HCT116 (cell line): ENCODE measurements at regions not wholly inside any gene's neighbourhood (a gene's known extent, or its start where the extent isn't known, plus 50 kb on each side); places are given as distances from the start of the nearest gene placed in this dataset.

Source experiments
- ATAC-seq: fragments of 200-7000 bp; cut with Tn5 transposase; 2 replicates; pipeline ENCODE4 v1.9.1; 2020; ENCODE audit warnings: mild to moderate bottlenecking, moderate library complexity
- BruUV-seq: library from RNA; stranded (reverse); fragments of 400-500 nt; replicated peaks from 2 replicates; lab custom pipeline; 2021; lab: Mats Ljungman, UMichigan
- CTCF ChIA-PET: fragments of 300-600 bp; sonication (Branson Sonifier 250); formaldehyde crosslinking; loops from one replicate; lab custom pipeline; 2021; ENCODE audit warnings: antibody characterized with exemption; lab: Charles Lee
- POLR2A ChIA-PET: fragments of 300-600, 350-600 bp; sonication (Branson Sonifier 250); formaldehyde crosslinking; loops from one replicate; lab custom pipeline; 2021; ENCODE audit warnings: antibody characterized with exemption; lab: Charles Lee
- RAD21 ChIA-PET, 2 experiments: fragments of 300-600 bp; sonication (Branson Sonifier 250); formaldehyde crosslinking; loops; one replicate each; lab custom pipeline; 2023; ENCODE audit warnings: low total read pairs in 2 of 2; ENCODE audit not compliant: uncharacterized antibody in 2 of 2, unreplicated experiment in 2 of 2, low non-redundant PET in 1 of 2; lab: Charles Lee
- DNase-seq: peaks from one replicate; pipeline ENCODE4 v3.0.0-alpha.2; 2010; ENCODE audit warnings: low read depth, low spot score
- H2AFZ ChIP-seq: fragments of 200-600 bp; shearing (Covaris generic), sonication (generic); 2 replicates; pipeline ENCODE4 v1.6.1; 2017; ENCODE audit warnings: low read depth, mixed run types, mixed read lengths, antibody characterized with exemption, low read length; ENCODE audit not compliant: poor library complexity, severe bottlenecking
- H3K27ac ChIP-seq: 2 replicates; pipeline ENCODE4 v1.5.1; 2012; ENCODE audit warnings: low read depth, low read length
- H3K27me3 ChIP-seq: fragments of 200-600 bp; sonication (generic); 2 replicates; pipeline ENCODE4 v1.6.1; 2016; ENCODE audit warnings: mixed run types, low read length, mixed read lengths; ENCODE audit not compliant: insufficient read depth
- H3K36me3 ChIP-seq, 2 experiments: fragments of 200-500 bp in 1 of 2; fragments of 200-600 bp in 1 of 2; sonication (Bioruptor generic) in 1 of 2; sonication (generic) in 1 of 2; 2 replicates each; pipeline versions ENCODE4 v1.5.1 to v1.6.1; 2014 to 2016; ENCODE audit warnings: low read length in 2 of 2, inconsistent platforms in 1 of 2, mixed read lengths in 1 of 2, mixed run types in 1 of 2; ENCODE audit not compliant: insufficient read depth in 2 of 2, control insufficient read depth in 1 of 2
- H3K4me1 ChIP-seq, 2 experiments: fragments of 200-600 bp in 1 of 2; sonication (generic) in 1 of 2; 2 replicates each; pipeline versions ENCODE4 v1.5.1 to v1.6.1; 2012 to 2017; ENCODE audit warnings: low read length in 2 of 2, inconsistent platforms in 1 of 2, mild to moderate bottlenecking in 1 of 2, mixed read lengths in 1 of 2, mixed run types in 1 of 2, moderate library complexity in 1 of 2; ENCODE audit not compliant: insufficient read depth in 2 of 2, control insufficient read depth in 1 of 2
- H3K4me2 ChIP-seq: fragments of 200-600 bp; sonication (generic); 2 replicates; pipeline ENCODE4 v1.6.1; 2017; ENCODE audit warnings: mixed run types, low read length, mixed read lengths
- H3K4me3 ChIP-seq, 2 experiments: fragments of 200-600 bp in 1 of 2; sonication (generic) in 1 of 2; replicated peaks in 1 of 2; 2 replicates each; pipeline ENCODE4 v1.5.1; 2011 to 2016; ENCODE audit warnings: low read length in 2 of 2, control low read depth in 1 of 2, low read depth in 1 of 2, mild to moderate bottlenecking in 1 of 2, mixed read lengths in 1 of 2, mixed run types in 1 of 2
- H3K79me2 ChIP-seq: fragments of 200-600 bp; sonication (generic); 2 replicates; pipeline ENCODE4 v1.6.1; 2017; ENCODE audit warnings: mild to moderate bottlenecking, mixed run types, low read length, moderate library complexity, mixed read lengths; ENCODE audit not compliant: insufficient read depth
- H3K9ac ChIP-seq: fragments of 200-600 bp; sonication (generic); 2 replicates; pipeline ENCODE4 v1.6.1; 2016; ENCODE audit warnings: low read length, mixed read lengths
- H3K9me2 ChIP-seq: fragments of 200-600 bp; sonication (generic), shearing (Covaris generic); 2 replicates; pipeline ENCODE4 v1.6.1; 2017; ENCODE audit warnings: mixed run types, mild to moderate bottlenecking, moderate library complexity; ENCODE audit not compliant: insufficient read depth
- H3K9me3 ChIP-seq, 2 experiments: fragments of 200-500 bp in 1 of 2; fragments of 200-600 bp in 1 of 2; sonication (Bioruptor generic) in 1 of 2; sonication (generic) in 1 of 2; 2 replicates each; pipeline ENCODE4 v1.6.1; 2014 to 2017; ENCODE audit warnings: low read length in 2 of 2, mixed read lengths in 2 of 2, inconsistent platforms in 1 of 2, low read depth in 1 of 2, mild to moderate bottlenecking in 1 of 2, mixed run types in 1 of 2, moderate library complexity in 1 of 2; ENCODE audit not compliant: control insufficient read depth in 1 of 2, insufficient read depth in 1 of 2
- H4K20me1 ChIP-seq: fragments of 200-600 bp; sonication (generic), shearing (Covaris generic); 2 replicates; pipeline ENCODE4 v1.6.1; 2017; ENCODE audit warnings: mixed run types, mild to moderate bottlenecking, moderate library complexity; ENCODE audit not compliant: insufficient read depth
- ATF3 ChIP-seq: IDR thresholded peaks from 2 replicates; pipeline ENCODE4 v1.6.1; 2012
- CBX3 ChIP-seq: IDR thresholded peaks from 2 replicates; pipeline ENCODE4 v1.6.1; 2012; ENCODE audit warnings: low read depth
- CEBPB ChIP-seq: IDR thresholded peaks from 2 replicates; pipeline ENCODE4 v1.6.1; 2012; ENCODE audit warnings: low read depth
- EGR1 ChIP-seq: IDR thresholded peaks from 2 replicates; pipeline ENCODE4 v1.6.1; 2012; ENCODE audit warnings: low read depth
- ELF1 ChIP-seq: IDR thresholded peaks from 2 replicates; pipeline ENCODE4 v1.6.1; 2012; ENCODE audit warnings: low read depth, borderline replicate concordance
- EZH2 ChIP-seq: fragments of 200-600 bp; sonication (generic); IDR thresholded peaks from 2 replicates; pipeline ENCODE4 v1.6.1; 2017; ENCODE audit warnings: antibody characterized with exemption, mixed run types
- EZH2phosphoT487 ChIP-seq: fragments of 200-600 bp; IDR thresholded peaks from 2 replicates; pipeline ENCODE4 v1.6.1; 2018; ENCODE audit warnings: antibody characterized with exemption, borderline replicate concordance
- MAX ChIP-seq: IDR thresholded peaks from 2 replicates; pipeline ENCODE4 v1.6.1; 2012
- RAD21 ChIP-seq: IDR thresholded peaks from 2 replicates; pipeline ENCODE4 v1.6.1; 2012; ENCODE audit warnings: low read depth, mild to moderate bottlenecking
- REST ChIP-seq: IDR thresholded peaks from 2 replicates; pipeline ENCODE4 v1.6.1; 2012; ENCODE audit warnings: low read depth
- SIN3A ChIP-seq: IDR thresholded peaks from 2 replicates; pipeline ENCODE4 v1.6.1; 2012; ENCODE audit warnings: low read depth
- ZNF274 ChIP-seq: fragments of 200-500 bp; sonication (Bioruptor generic); IDR thresholded peaks from 2 replicates; pipeline ENCODE4 v1.6.1; 2014; ENCODE audit warnings: mild to moderate bottlenecking, low read depth, low read length, inconsistent platforms
- intact Hi-C: fragments of 100-400 bp; cut with micrococcal nuclease; formaldehyde crosslinking; loops from 2 replicates; pipeline ENCODE4 v1.10.0; 2022

- no TSS peak for BruUV-seq
- RAD21 ChIA-PET, result no interaction called here
Observed at GRCh38 chr18:37661478-37661877, 95.9 kb upstream of the CELF4 start.

More at GRCh38 chr18:37661478-37661877, 95.9 kb upstream of the CELF4 start:
- no peaks in the 10 kb centered on the region for H4K20me1 ChIP-seq
- no peaks in the 10 kb centered on the region for H3K79me2 ChIP-seq
- H3K27me3 ChIP-seq, result no peaks in the 10 kb centered on the region
- ATAC-seq (no peak), DNase-seq (no peak)
- no peaks in the 10 kb centered on the region for H3K9me3 ChIP-seq
- H3K4me2 ChIP-seq, result no peak overlapping the region
- ChIA-PET CTCF (no interaction called here), POLR2A (no interaction called here)
- H3K9me2 ChIP-seq, result no peaks in the 10 kb centered on the region
- no peaks in the 10 kb centered on the region for H3K4me1 ChIP-seq
- no peak overlapping the region for H3K9ac ChIP-seq
- H3K27ac ChIP-seq, result no peak overlapping the region
- TF ChIP-seq EGR1 (no peak), ELF1 (no peak), SIN3A (no peak), EZH2phosphoT487 (no peak), CBX3 (no peak), ZNF274 (no peak), CEBPB (no peak), ATF3 (no peak), MAX (no peak), REST (no peak), EZH2 (no peak), RAD21 (no peak)
- H3K4me3 ChIP-seq, result no peak overlapping the region
- H2AFZ ChIP-seq, result no peak overlapping the region
- intact Hi-C loops, result no loop called here
- no peaks in the 10 kb centered on the region for H3K36me3 ChIP-seq
